Upper lobe of left lung (tissue), 6 donors: ENCODE measurements at regions not wholly inside any gene's neighbourhood (a gene's known extent, or its start where the extent isn't known, plus 50 kb on each side); places are given as distances from the start of the nearest gene placed in this dataset.

Experiments used
- ATAC-seq, 2 donors: fragments of 200-7000 bp; cut with Tn5 transposase; one replicate each; pipeline ENCODE4 v1.9.1; 2022; ENCODE audit warnings: mild to moderate bottlenecking in 2 of 2, moderate library complexity in 2 of 2; ENCODE audit not compliant: low FRiP score in 2 of 2
- DNase-seq, 2 donors: peaks; one replicate each; pipeline ENCODE4 v3.0.0-alpha.2; 2019 to 2020
- H3K27ac ChIP-seq, 4 donors: fragments of 200-600 bp; sonication (generic); one replicate each; pipeline ENCODE4 v1.5.1; 2016 to 2019
- H3K27me3 ChIP-seq, 4 donors: fragments of 200-600 bp; sonication (generic); one replicate each; pipeline ENCODE4 v1.5.1; 2017 to 2019
- H3K36me3 ChIP-seq, 4 donors: fragments of 200-600 bp; sonication (generic); one replicate each; pipeline ENCODE4 v1.5.1; 2016 to 2019
- H3K4me1 ChIP-seq, 4 donors: fragments of 200-600 bp; sonication (generic); one replicate each; pipeline ENCODE4 v1.5.1; 2018 to 2019
- H3K4me3 ChIP-seq, 4 donors: fragments of 200-600 bp; sonication (generic); one replicate each; pipeline ENCODE4 v1.5.1; 2017 to 2019; ENCODE audit warnings: mild to moderate bottlenecking in 2 of 4, moderate library complexity in 1 of 4
- H3K9me3 ChIP-seq, 4 donors: fragments of 200-600 bp; sonication (generic); one replicate each; pipeline ENCODE4 v1.5.1; 2018 to 2019
- CTCF ChIP-seq, 6 experiments: fragments of 450-650 bp in 4 of 6; fragments of 200-600 bp in 2 of 6; sonication (generic) in 2 of 6; IDR thresholded peaks; one replicate each; pipeline ENCODE4 v1.5.1; 2016 to 2019; ENCODE audit warnings: antibody characterized with exemption in 6 of 6
- EP300 ChIP-seq, 4 donors: sonication (generic); formaldehyde crosslinking; IDR thresholded peaks; one replicate each; pipeline ENCODE4 v1.5.1; 2017; ENCODE audit warnings: antibody characterized with exemption in 4 of 4, control low read depth in 2 of 4
- POLR2A ChIP-seq, 4 donors: fragments of 450-650 bp; IDR thresholded peaks; one replicate each; pipeline ENCODE4 v1.5.1; 2016 to 2017; ENCODE audit warnings: antibody characterized with exemption in 4 of 4, mild to moderate bottlenecking in 2 of 4
- POLR2AphosphoS5 ChIP-seq, 2 donors: sonication (generic); formaldehyde crosslinking; IDR thresholded peaks; one replicate each; pipeline ENCODE4 v1.5.1; 2017; ENCODE audit warnings: antibody characterized with exemption in 2 of 2
- WGBS, 2 donors: methylation state at CpG; one replicate each; pipeline ENCODE4 v1.1.5; 2017 to 2018; 5-methylcytosine and 5-hydroxymethylcytosine counted together
- donor health status: DM: no; HTN: no; CAD: no; lungs with moderate emphysema.
- donor health status: DM: no; HTN: yes; CAD: no; lungs with severe emphysema.

- no peak overlapping the region for H3K4me3 ChIP-seq
- DNase-seq (no peak), ATAC-seq (no peak)
- H3K36me3 ChIP-seq: no peaks in the 10 kb centered on the region
- WGBS, 2 donors: 79 to 88% methylated on average over 1 of the region's 1 CpG
- H3K27ac ChIP-seq: no peak overlapping the region
- TF ChIP-seq EP300 (IDR thresholded peaks at IDR 0.05): no peak
- no peaks in the 10 kb centered on the region for H3K9me3 ChIP-seq
- H3K4me1 ChIP-seq: no peaks in the 10 kb centered on the region
- no peaks in the 10 kb centered on the region for H3K27me3 ChIP-seq
Measured at GRCh38 chr7:119895320-119895719, 377.7 kb upstream of the KCND2 start.

- TF ChIP-seq POLR2AphosphoS5 (IDR thresholded peaks at IDR 0.05): no peak
- TF ChIP-seq EP300 (IDR thresholded peaks at IDR 0.05): no peak
- TF ChIP-seq POLR2A (IDR thresholded peaks at IDR 0.05): no peak
- TF ChIP-seq CTCF (IDR thresholded peaks at IDR 0.05): no peak
- Histone ChIP-seq H3K9me3 (no peaks in the 10 kb centered on the region), H3K4me1 (no peaks in the 10 kb centered on the region), H3K27ac (no peak overlapping the region), H3K36me3 (no peaks in the 10 kb centered on the region), H3K27me3 (no peaks in the 10 kb centered on the region), H3K4me3 (no peak overlapping the region)
- ATAC-seq (no peak), DNase-seq (no peak)
Measured at GRCh38 chr7:119896386-119896785, 376.6 kb upstream of the KCND2 start.

GRCh38 chr7:119900996-119901672 lies 371.8 kb upstream of the KCND2 start:
- 74 to 79% methylated on average over 5 of the region's 5 CpGs for WGBS, 2 donors
- Histone ChIP-seq H3K36me3 (no peaks in the 10 kb centered on the region), H3K27ac (no peak overlapping the region), H3K4me1 (no peaks in the 10 kb centered on the region), H3K9me3 (no peaks in the 10 kb centered on the region), H3K27me3 (no peaks in the 10 kb centered on the region), H3K4me3 (no peak overlapping the region)
- no peak for ATAC-seq
- DNase-seq: no peak
- TF ChIP-seq CTCF (IDR thresholded peaks at IDR 0.05) (no peak), EP300 (IDR thresholded peaks at IDR 0.05) (no peak), POLR2A (IDR thresholded peaks at IDR 0.05) (no peak), POLR2AphosphoS5 (IDR thresholded peaks at IDR 0.05) (no peak)

- H3K4me1 ChIP-seq: no peaks in the 10 kb centered on the region
- WGBS, 2 donors: 76 to 88% methylated on average over 2 of the region's 2 CpGs
- no peak overlapping the region for H3K27ac ChIP-seq
- no peak for TF ChIP-seq EP300 (IDR thresholded peaks at IDR 0.05)
- TF ChIP-seq POLR2AphosphoS5 (IDR thresholded peaks at IDR 0.05): no peak
- no peak for TF ChIP-seq CTCF (IDR thresholded peaks at IDR 0.05)
- DNase-seq (no peak), ATAC-seq (no peak)
- H3K9me3 ChIP-seq: no peaks in the 10 kb centered on the region
- no peaks in the 10 kb centered on the region for H3K36me3 ChIP-seq
- H3K27me3 ChIP-seq: no peaks in the 10 kb centered on the region
- no peak overlapping the region for H3K4me3 ChIP-seq
Measured at GRCh38 chr7:119903085-119903484, 369.9 kb upstream of the KCND2 start.

- H3K9me3 ChIP-seq: peaks cover 0 to 3% (median 0%) of the 10 kb centered on the region in 4 donors
- H3K36me3 ChIP-seq: no peaks in the 10 kb centered on the region
- ATAC-seq (no peak), DNase-seq (no peak)
- no peaks in the 10 kb centered on the region for H3K4me1 ChIP-seq
- no peaks in the 10 kb centered on the region for H3K27me3 ChIP-seq
- TF ChIP-seq EP300 (IDR thresholded peaks at IDR 0.05) (no peak), CTCF (IDR thresholded peaks at IDR 0.05) (no peak), POLR2AphosphoS5 (IDR thresholded peaks at IDR 0.05) (no peak), POLR2A (IDR thresholded peaks at IDR 0.05) (no peak)
- no peak overlapping the region for H3K4me3 ChIP-seq
- 81% methylated on average over 4 of the region's 4 CpGs for WGBS, 2 donors
- no peak overlapping the region for H3K27ac ChIP-seq
Measured at GRCh38 chr7:119905495-119905894, 367.5 kb upstream of the KCND2 start.
